ENCODE measurements at regions not wholly inside any gene's neighbourhood (a gene's known extent, or its start where the extent isn't known, plus 50 kb on each side); places are given as distances from the start of the nearest gene placed in this dataset.

DNA sequence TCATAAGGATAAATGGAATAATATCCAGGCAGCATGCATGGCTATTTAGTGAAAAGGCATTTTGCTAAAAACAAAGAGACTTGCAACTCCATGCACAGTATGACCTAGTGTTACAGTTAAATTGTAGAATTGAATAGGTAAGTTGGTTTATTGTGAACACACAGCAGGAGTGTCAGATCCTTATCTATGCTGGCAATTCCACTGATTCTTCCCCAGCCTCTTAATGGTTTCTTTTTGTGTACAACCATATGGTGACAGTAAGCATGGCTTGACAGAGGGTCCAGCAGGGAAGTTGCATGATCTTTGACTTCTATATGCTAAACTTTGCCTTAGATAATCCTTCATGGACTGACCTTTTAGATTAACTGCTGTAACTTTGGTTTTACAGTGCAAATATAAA is 936.6 kb upstream of the EPHA5 start:
- in situ Hi-C loops (cut with HindIII; ENCODE audit: low sequenced_read_pairs): no loop called here
- TF ChIP-seq, protein P1, sequence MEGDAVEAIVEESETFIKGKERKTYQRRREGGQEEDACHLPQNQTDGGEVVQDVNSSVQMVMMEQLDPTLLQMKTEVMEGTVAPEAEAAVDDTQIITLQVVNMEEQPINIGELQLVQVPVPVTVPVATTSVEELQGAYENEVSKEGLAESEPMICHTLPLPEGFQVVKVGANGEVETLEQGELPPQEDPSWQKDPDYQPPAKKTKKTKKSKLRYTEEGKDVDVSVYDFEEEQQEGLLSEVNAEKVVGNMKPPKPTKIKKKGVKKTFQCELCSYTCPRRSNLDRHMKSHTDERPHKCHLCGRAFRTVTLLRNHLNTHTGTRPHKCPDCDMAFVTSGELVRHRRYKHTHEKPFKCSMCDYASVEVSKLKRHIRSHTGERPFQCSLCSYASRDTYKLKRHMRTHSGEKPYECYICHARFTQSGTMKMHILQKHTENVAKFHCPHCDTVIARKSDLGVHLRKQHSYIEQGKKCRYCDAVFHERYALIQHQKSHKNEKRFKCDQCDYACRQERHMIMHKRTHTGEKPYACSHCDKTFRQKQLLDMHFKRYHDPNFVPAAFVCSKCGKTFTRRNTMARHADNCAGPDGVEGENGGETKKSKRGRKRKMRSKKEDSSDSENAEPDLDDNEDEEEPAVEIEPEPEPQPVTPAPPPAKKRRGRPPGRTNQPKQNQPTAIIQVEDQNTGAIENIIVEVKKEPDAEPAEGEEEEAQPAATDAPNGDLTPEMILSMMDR (IDR thresholded peaks at IDR 0.05; ENCODE audit: low read depth, low read length, missing control alignments): no peak
- H3K4me3 ChIP-seq (ENCODE audit: low read depth, low read length): no peak overlapping the region
- DNase-seq (ENCODE audit: low read depth): no peak

DNA sequence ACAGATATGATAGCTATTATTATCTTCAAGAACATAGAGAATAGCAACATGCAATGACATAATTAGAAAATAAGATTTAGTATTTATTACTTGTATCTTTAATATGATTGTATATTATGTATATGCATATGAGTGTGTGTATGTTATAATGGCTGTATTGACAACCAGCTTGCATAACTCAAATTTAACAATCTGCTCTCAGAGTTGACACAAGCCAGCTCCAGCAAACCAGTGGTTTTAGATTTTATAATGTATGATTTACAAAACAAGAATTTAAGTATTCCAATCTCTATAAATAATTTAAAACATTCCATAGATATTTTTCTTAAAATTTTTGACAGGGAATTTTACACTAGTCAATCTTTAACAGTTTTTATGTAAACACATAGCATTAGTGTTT is 935.9 kb upstream of the EPHA5 start:
- H3K4me3 ChIP-seq (ENCODE audit: low read depth, low read length): no peak overlapping the region
- in situ Hi-C loops (cut with HindIII; ENCODE audit: low sequenced_read_pairs): no loop called here
- TF ChIP-seq, protein P1 (IDR thresholded peaks at IDR 0.05; ENCODE audit: low read depth, low read length, missing control alignments): no peak
- DNase-seq (ENCODE audit: low read depth): no peak

GRCh38 chr4:66604192-66604591 is 933.9 kb upstream of the EPHA5 start:
- DNase-seq (ENCODE audit: low read depth): no peak
- in situ Hi-C loops (cut with HindIII; ENCODE audit: low sequenced_read_pairs): no loop called here
- TF ChIP-seq, protein P1 (IDR thresholded peaks at IDR 0.05; ENCODE audit: low read depth, low read length, missing control alignments): no peak
- no peak overlapping the region for H3K4me3 ChIP-seq (ENCODE audit: low read depth, low read length)

DNA sequence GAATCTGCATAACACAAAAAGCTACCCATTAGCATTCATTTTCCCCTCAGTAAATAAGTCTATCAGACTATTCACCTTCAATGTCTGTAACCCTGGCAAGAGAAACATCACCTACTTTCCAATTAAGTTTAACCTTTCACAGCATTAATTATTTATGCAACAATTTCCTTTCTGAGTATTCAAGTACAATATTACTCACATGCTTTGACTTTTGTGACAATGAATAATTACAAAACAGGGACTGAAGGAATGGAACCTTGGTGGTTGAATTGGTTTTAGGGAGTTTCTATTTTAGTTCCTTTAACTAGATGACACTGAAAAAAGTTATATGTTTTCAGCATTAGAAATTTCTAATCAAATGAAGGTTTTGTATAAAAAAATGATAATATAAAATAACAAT is 932.3 kb upstream of the EPHA5 start:
- TF ChIP-seq, protein P1 (IDR thresholded peaks at IDR 0.05; ENCODE audit: low read depth, low read length, missing control alignments): no peak
- no peak overlapping the region for H3K4me3 ChIP-seq (ENCODE audit: low read depth, low read length)
- in situ Hi-C loops (cut with HindIII; ENCODE audit: low sequenced_read_pairs): no loop called here
- no peak for DNase-seq (ENCODE audit: low read depth)

DNA sequence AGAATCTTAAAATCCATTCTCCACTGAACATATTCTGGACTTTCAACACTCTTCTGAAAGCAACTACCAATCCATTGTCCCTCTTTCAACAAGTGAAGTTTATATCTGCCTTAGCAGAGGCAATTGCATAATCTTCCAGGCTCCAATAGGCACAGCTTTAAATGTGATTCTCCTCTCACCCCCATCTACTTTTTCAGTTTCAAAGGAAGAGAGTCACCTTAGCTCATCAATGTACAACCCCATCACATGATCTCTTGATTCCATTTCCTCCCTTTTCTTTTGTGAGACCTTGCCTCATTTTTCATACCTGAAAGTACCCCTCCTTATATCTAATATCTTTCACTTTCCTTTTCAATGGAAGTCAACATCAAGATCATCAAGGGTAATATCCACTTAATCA is 921.7 kb upstream of the EPHA5 start:
- no peak overlapping the region for H3K4me3 ChIP-seq (ENCODE audit: low read depth, low read length)
- no peak for DNase-seq (ENCODE audit: low read depth)
- TF ChIP-seq, protein P1 (IDR thresholded peaks at IDR 0.05; ENCODE audit: low read depth, low read length, missing control alignments): no peak
- in situ Hi-C loops (cut with HindIII; ENCODE audit: low sequenced_read_pairs): no loop called here

DNA sequence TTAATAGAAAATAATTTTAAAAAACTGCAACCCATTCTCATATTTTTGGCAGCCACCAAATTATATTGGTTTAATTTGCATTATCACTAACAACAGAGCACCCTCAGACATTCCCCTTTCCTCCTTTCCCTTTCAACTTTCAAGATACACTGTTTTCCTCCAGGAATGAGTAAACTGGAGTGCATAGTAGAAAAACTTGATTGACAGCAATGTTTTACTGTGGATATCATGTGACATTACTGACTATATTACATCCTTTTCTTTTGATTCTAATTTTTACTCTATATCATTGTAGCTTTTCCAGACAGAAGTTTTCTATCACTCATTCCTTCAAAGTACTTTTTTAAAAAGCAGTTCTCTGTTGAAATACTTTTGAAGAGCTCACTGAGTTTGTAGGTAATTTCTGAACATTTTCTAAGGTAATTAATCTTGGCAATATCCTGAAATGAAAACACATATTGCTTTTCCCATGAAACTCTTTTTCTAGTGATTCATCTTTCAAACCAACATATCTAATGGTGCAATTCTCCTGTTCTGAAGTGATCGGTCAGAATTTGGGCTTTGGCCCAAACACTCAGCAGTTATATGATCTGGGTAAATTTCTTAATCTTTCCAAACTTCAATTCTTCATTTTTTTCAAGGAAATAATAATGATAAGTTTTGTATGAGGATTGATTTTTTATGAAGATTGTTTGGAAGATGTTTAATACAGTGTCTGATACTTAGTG is 920.4 kb upstream of the EPHA5 start:
- H3K4me3 ChIP-seq (ENCODE audit: low read depth, low read length): no peak overlapping the region
- DNase-seq (ENCODE audit: low read depth): no peak
- in situ Hi-C loops (cut with HindIII; ENCODE audit: low sequenced_read_pairs): no loop called here
- TF ChIP-seq, protein P1 (IDR thresholded peaks at IDR 0.05; ENCODE audit: low read depth, low read length, missing control alignments): no peak

Measured in astrocyte of the cerebellum (primary cell).